WTC11 (cell line): ENCODE measurements at regions not wholly inside any gene's neighbourhood (a gene's known extent, or its start where the extent isn't known, plus 50 kb on each side); places are given as distances from the start of the nearest gene placed in this dataset.
A peak's percentile ranks its signal among the peaks of the same experiment; 100 is the strongest.

Experiments
- ATAC-seq: fragments of 200-7000 bp; cut with Tn5 transposase; 2 replicates; pipeline ENCODE4 v1.10.0; 2021; ENCODE audit warnings: mild to moderate bottlenecking, moderate library complexity
- CTCF ChIA-PET: fragments of 300-600 bp; sonication (Branson Sonifier 250); formaldehyde crosslinking; loops from one replicate; lab custom pipeline; 2021; ENCODE audit warnings: antibody characterized with exemption; lab: Charles Lee
- POLR2A ChIA-PET: fragments of 350-600 bp; sonication (Branson Sonifier 250); formaldehyde crosslinking; loops from one replicate; lab custom pipeline; 2021; ENCODE audit warnings: antibody characterized with exemption; lab: Charles Lee
- DNase-seq: peaks from one replicate; pipeline ENCODE4 v3.0.0; 2021; ENCODE audit warnings: low spot score
- H3K27ac Mint-ChIP-seq: 2 replicates; pipeline ENCODE4 v1.8.0; 2021; ENCODE audit warnings: mixed read lengths
- H3K27me3 Mint-ChIP-seq: 2 replicates; pipeline ENCODE4 v1.8.0; 2021; ENCODE audit warnings: low read depth, mild to moderate bottlenecking, moderate library complexity, mixed read lengths
- H3K36me3 Mint-ChIP-seq: 2 replicates; pipeline ENCODE4 v1.8.0; 2021; ENCODE audit warnings: mixed read lengths
- H3K4me1 Mint-ChIP-seq: 2 replicates; pipeline ENCODE4 v1.8.0; 2022; ENCODE audit warnings: mixed read lengths
- H3K4me3 Mint-ChIP-seq: 2 replicates; pipeline ENCODE4 v1.8.0; 2021; ENCODE audit warnings: mild to moderate bottlenecking, moderate library complexity, mixed read lengths
- H3K9me3 Mint-ChIP-seq: 2 replicates; pipeline ENCODE4 v1.8.0; 2021; ENCODE audit warnings: mixed read lengths
- CREM ChIP-seq: sonication (generic); formaldehyde crosslinking; IDR thresholded peaks from 2 replicates; pipeline ENCODE4 v1.8.1; 2022; ENCODE audit warnings: mild to moderate bottlenecking, missing genetic modification reagents, moderate library complexity
- GRHL2 ChIP-seq: fragments of 250-450 bp; sonication (Bioruptor Pico); IDR thresholded peaks from 2 replicates; pipeline ENCODE4 v1.8.0; 2022; ENCODE audit warnings: mild to moderate bottlenecking, moderate library complexity; ENCODE audit not compliant: insufficient replicate concordance, severe bottlenecking
- HMGA2 ChIP-seq: fragments of 250-450 bp; sonication (Bioruptor Pico); IDR thresholded peaks from 2 replicates; pipeline ENCODE4 v1.4.0; 2021; ENCODE audit warnings: mild to moderate bottlenecking, moderate library complexity
- IRF2 ChIP-seq: sonication (generic); formaldehyde crosslinking; IDR thresholded peaks from 2 replicates; pipeline ENCODE4 v1.8.0; 2022; ENCODE audit warnings: low read depth, missing genetic modification reagents, borderline replicate concordance
- JUN ChIP-seq: sonication (generic); formaldehyde crosslinking; IDR thresholded peaks from 2 replicates; pipeline ENCODE4 v1.8.0; 2023; ENCODE audit warnings: mild to moderate bottlenecking, missing genetic modification reagents
- PRRX2 ChIP-seq: fragments of 250-450 bp; sonication (Bioruptor Pico); IDR thresholded peaks from 2 replicates; pipeline ENCODE4 v1.8.0; 2021; ENCODE audit warnings: mild to moderate bottlenecking
- RORB ChIP-seq: fragments of 250-450 bp; sonication (Bioruptor Pico); IDR thresholded peaks from 2 replicates; pipeline ENCODE4 v1.9.0; 2021; ENCODE audit warnings: mild to moderate bottlenecking
- SMAD3 ChIP-seq: sonication (generic); formaldehyde crosslinking; IDR thresholded peaks from 2 replicates; pipeline ENCODE4 v1.8.0; 2022; ENCODE audit warnings: missing genetic modification reagents, mild to moderate bottlenecking, borderline replicate concordance
- TP53 ChIP-seq: sonication (generic); formaldehyde crosslinking; IDR thresholded peaks from 2 replicates; pipeline ENCODE4 v1.8.1; 2023; ENCODE audit warnings: mild to moderate bottlenecking, missing genetic modification reagents
- ZNF121 ChIP-seq: sonication (generic); formaldehyde crosslinking; IDR thresholded peaks from 2 replicates; pipeline ENCODE4 v1.8.0; 2023; ENCODE audit warnings: missing genetic modification reagents
- ZNF138 ChIP-seq: sonication (generic); formaldehyde crosslinking; conservative IDR thresholded peaks from 2 replicates; pipeline ENCODE4 v1.8.1; 2022; ENCODE audit warnings: mild to moderate bottlenecking, moderate library complexity, missing genetic modification reagents
- ZNF317 ChIP-seq: sonication (generic); formaldehyde crosslinking; IDR thresholded peaks from 2 replicates; pipeline ENCODE4 v1.8.1; 2023; ENCODE audit warnings: low read depth, mild to moderate bottlenecking, moderate library complexity, missing genetic modification reagents, borderline replicate concordance
- TF ChIP-seq, protein P1 (sequence below): sonication (generic); formaldehyde crosslinking; IDR thresholded peaks from 2 replicates; pipeline ENCODE4 v1.8.0; 2022; ENCODE audit warnings: mild to moderate bottlenecking, missing genetic modification reagents
- TF ChIP-seq, protein P2 (sequence below): sonication (generic); formaldehyde crosslinking; IDR thresholded peaks from 2 replicates; pipeline ENCODE4 v1.8.1; 2023; ENCODE audit warnings: mild to moderate bottlenecking, moderate library complexity, missing genetic modification reagents
- TF ChIP-seq, protein P3 (sequence below): sonication (generic); formaldehyde crosslinking; IDR thresholded peaks from 2 replicates; pipeline ENCODE4 v1.8.1; 2022; ENCODE audit warnings: missing genetic modification reagents, borderline replicate concordance
- TF ChIP-seq, protein P4 (sequence below): sonication (generic); formaldehyde crosslinking; IDR thresholded peaks from 2 replicates; pipeline ENCODE4 v1.8.1; 2022; ENCODE audit warnings: low read depth, mild to moderate bottlenecking, moderate library complexity, missing genetic modification reagents, borderline replicate concordance
- TF ChIP-seq, protein P5 (sequence below): fragments of 200-600 bp; IDR thresholded peaks from 2 replicates; pipeline ENCODE4 v1.8.0; 2022; ENCODE audit warnings: antibody characterized with exemption

DNA sequence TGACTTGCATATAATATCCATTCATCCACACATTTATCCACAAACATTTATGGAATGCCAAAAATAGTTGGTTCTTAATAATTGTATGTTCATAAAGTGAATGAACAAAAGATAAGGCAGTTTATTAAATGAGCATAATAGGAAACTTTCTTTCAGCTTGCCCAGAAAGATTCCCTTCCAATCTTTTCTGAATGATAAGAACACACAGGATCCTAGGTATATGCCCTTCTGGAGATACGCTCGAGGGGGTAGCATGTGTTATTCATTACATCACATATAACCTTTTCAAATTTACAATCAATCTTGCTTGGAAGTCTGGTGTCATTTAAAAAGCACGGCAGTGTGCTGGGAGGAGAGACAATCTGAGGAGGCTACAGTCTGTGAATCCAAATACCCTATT, 80.4 kb upstream of the PDK4 start (continued):
- no peak for TF ChIP-seq CREM (CRISPR knock-in tag)
- TF ChIP-seq SMAD3 (CRISPR knock-in tag): no peak
- no peak for TF ChIP-seq TP53
- TF ChIP-seq, protein P1, sequence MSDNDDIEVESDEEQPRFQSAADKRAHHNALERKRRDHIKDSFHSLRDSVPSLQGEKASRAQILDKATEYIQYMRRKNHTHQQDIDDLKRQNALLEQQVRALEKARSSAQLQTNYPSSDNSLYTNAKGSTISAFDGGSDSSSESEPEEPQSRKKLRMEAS (CRISPR knock-in tag): no peak
- TF ChIP-seq RORB: no peak
- no peak for TF ChIP-seq ZNF121 (CRISPR knock-in tag)
- TF ChIP-seq, protein P2, sequence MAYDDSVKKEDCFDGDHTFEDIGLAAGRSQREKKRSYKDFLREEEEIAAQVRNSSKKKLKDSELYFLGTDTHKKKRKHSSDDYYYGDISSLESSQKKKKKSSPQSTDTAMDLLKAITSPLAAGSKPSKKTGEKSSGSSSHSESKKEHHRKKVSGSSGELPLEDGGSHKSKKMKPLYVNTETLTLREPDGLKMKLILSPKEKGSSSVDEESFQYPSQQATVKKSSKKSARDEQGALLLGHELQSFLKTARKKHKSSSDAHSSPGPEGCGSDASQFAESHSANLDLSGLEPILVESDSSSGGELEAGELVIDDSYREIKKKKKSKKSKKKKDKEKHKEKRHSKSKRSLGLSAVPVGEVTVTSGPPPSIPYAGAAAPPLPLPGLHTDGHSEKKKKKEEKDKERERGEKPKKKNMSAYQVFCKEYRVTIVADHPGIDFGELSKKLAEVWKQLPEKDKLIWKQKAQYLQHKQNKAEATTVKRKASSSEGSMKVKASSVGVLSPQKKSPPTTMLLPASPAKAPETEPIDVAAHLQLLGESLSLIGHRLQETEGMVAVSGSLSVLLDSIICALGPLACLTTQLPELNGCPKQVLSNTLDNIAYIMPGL (CRISPR knock-in tag): no peak

DNA sequence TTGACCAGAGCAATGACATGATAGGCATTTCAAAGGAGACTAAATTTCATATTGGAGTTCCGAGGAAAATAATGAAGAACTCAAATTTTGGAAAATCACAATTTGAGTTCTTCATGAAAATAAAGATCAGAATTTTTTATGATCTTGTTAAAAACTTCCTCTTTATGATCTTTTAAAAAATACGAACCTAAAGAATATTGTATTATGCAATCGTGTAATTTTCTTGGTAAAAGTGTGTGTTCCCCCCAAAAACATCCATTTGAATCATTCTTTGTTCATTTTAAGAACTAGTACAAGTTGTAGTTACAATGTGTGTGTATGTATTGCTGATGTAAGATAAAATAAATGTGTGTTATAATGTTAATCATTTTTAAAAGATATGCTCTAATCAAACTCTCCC, 79.3 kb upstream of the PDK4 start:
- H3K27me3 Mint-ChIP-seq: no peaks in the 10 kb centered on the region
- H3K4me3 Mint-ChIP-seq: no peak overlapping the region
- no peak for TF ChIP-seq IRF2
- no peak for ATAC-seq
- CTCF ChIA-PET: interaction anchor here (1.6 to 3.4 kb wide), 4 partner anchors 8 to 164 kb away, joined by 4 to 11 read pairs (median 7); no protein-coding TSS in a partner anchor
- H3K27ac Mint-ChIP-seq: no peak overlapping the region
- no peaks in the 10 kb centered on the region for H3K9me3 Mint-ChIP-seq
- H3K36me3 Mint-ChIP-seq: no peaks in the 10 kb centered on the region
- POLR2A ChIA-PET: no interaction called here
- H3K4me1 Mint-ChIP-seq: no peaks in the 10 kb centered on the region
- no peak for DNase-seq

DNA sequence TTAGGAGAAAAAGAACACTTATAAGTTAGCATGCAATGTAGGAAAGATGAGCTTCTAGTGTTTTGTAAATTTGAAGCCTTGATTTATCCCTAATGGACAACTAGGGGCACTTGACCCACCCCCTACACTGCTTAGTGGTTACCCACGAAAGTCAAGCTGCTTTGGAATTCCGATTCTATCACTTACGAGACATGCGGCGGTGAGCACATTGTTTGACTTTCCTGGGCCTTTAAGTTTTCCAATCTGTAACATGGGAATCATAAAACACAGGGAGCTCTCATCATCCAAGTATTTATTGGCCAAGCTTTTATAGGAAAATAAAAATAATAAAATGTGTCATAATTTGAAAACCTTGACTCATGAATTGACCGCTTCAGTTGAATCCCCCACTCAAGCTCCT, 78.7 kb upstream of the PDK4 start:
- no peak overlapping the region for H3K4me3 Mint-ChIP-seq
- POLR2A ChIA-PET: no interaction called here
- H3K27me3 Mint-ChIP-seq: no peaks in the 10 kb centered on the region
- CTCF ChIA-PET: interaction anchor here (1.6 to 3.4 kb wide), 4 partner anchors 9 to 164 kb away, joined by 4 to 11 read pairs (median 7); no protein-coding TSS in a partner anchor
- ATAC-seq (no peak), DNase-seq (no peak)
- H3K36me3 Mint-ChIP-seq: no peaks in the 10 kb centered on the region
- H3K27ac Mint-ChIP-seq: no peak overlapping the region
- no peaks in the 10 kb centered on the region for H3K9me3 Mint-ChIP-seq
- no peaks in the 10 kb centered on the region for H3K4me1 Mint-ChIP-seq
- TF ChIP-seq PRRX2 (CRISPR knock-in tag): no peak
- TF ChIP-seq, protein P3, sequence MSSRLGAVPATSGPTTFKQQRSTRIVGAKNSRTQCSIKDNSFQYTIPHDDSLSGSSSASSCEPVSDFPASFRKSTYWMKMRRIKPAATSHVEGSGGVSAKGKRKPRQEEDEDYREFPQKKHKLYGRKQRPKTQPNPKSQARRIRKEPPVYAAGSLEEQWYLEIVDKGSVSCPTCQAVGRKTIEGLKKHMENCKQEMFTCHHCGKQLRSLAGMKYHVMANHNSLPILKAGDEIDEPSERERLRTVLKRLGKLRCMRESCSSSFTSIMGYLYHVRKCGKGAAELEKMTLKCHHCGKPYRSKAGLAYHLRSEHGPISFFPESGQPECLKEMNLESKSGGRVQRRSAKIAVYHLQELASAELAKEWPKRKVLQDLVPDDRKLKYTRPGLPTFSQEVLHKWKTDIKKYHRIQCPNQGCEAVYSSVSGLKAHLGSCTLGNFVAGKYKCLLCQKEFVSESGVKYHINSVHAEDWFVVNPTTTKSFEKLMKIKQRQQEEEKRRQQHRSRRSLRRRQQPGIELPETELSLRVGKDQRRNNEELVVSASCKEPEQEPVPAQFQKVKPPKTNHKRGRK (CRISPR knock-in tag): no peak
- no peak for TF ChIP-seq ZNF317 (CRISPR knock-in tag)
- no peak for TF ChIP-seq ZNF138 (CRISPR knock-in tag)
- TF ChIP-seq, protein P4, sequence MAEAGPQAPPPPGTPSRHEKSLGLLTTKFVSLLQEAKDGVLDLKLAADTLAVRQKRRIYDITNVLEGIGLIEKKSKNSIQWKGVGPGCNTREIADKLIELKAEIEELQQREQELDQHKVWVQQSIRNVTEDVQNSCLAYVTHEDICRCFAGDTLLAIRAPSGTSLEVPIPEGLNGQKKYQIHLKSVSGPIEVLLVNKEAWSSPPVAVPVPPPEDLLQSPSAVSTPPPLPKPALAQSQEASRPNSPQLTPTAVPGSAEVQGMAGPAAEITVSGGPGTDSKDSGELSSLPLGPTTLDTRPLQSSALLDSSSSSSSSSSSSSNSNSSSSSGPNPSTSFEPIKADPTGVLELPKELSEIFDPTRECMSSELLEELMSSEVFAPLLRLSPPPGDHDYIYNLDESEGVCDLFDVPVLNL (CRISPR knock-in tag): no peak
- TF ChIP-seq JUN: no peak

DNA sequence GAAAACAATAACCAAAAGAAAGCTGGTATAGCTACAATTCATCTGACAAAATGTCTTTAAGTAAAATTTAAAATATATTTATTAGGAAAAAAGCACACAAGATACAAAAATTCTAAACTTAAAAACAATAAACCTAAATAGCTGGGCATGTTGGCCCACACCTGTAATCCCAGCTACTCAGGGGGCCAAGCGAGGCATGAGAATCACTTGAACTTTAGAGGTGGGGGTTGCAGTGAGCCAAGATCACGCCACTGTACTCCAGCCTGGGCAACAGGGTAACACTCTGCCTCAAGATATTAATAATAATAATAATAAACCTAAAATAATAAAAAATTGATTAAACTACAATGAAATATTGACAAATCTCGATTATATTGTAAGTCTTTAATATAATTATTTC, 77.8 kb upstream of the PDK4 start:
- DNase-seq (no peak), ATAC-seq (no peak)
- no peak overlapping the region for H3K4me3 Mint-ChIP-seq
- no peaks in the 10 kb centered on the region for H3K36me3 Mint-ChIP-seq
- H3K27me3 Mint-ChIP-seq: no peaks in the 10 kb centered on the region
- peak; percentile 84 for TF ChIP-seq HMGA2 (CRISPR knock-in tag)
- TF ChIP-seq, protein P5, sequence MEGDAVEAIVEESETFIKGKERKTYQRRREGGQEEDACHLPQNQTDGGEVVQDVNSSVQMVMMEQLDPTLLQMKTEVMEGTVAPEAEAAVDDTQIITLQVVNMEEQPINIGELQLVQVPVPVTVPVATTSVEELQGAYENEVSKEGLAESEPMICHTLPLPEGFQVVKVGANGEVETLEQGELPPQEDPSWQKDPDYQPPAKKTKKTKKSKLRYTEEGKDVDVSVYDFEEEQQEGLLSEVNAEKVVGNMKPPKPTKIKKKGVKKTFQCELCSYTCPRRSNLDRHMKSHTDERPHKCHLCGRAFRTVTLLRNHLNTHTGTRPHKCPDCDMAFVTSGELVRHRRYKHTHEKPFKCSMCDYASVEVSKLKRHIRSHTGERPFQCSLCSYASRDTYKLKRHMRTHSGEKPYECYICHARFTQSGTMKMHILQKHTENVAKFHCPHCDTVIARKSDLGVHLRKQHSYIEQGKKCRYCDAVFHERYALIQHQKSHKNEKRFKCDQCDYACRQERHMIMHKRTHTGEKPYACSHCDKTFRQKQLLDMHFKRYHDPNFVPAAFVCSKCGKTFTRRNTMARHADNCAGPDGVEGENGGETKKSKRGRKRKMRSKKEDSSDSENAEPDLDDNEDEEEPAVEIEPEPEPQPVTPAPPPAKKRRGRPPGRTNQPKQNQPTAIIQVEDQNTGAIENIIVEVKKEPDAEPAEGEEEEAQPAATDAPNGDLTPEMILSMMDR: no peak
- no peak for TF ChIP-seq GRHL2 (CRISPR knock-in tag)
- CTCF ChIA-PET: interaction anchor here (1.0 to 3.4 kb wide), 4 partner anchors 10 to 163 kb away, joined by 4 to 11 read pairs (median 7); no protein-coding TSS in a partner anchor
- no peaks in the 10 kb centered on the region for H3K4me1 Mint-ChIP-seq
- H3K9me3 Mint-ChIP-seq: no peaks in the 10 kb centered on the region
- POLR2A ChIA-PET: no interaction called here
- H3K27ac Mint-ChIP-seq: no peak overlapping the region
